Neural progenitor cell (in vitro differentiated cells): ENCODE measurements at regions not wholly inside any gene's neighbourhood (a gene's known extent, or its start where the extent isn't known, plus 50 kb on each side); places are given as distances from the start of the nearest gene placed in this dataset.

Experiments
- DNase-seq: peaks from one replicate; pipeline ENCODE4 v3.0.0-alpha.2; 2016; ENCODE audit warnings: low spot score
- H2AFZ ChIP-seq: fragments of 200-600 bp; sonication (generic); replicated peaks from 2 replicates; pipeline ENCODE4 v1.6.1; 2016; ENCODE audit warnings: antibody characterized with exemption
- H3F3A ChIP-seq: fragments of 200-600 bp; sonication (generic); 2 replicates; pipeline ENCODE4 v1.6.1; 2016; ENCODE audit warnings: antibody characterized with exemption, low read depth
- H3K27ac ChIP-seq: fragments of 200-600 bp; sonication (generic); 2 replicates; pipeline ENCODE4 v1.5.1; 2016; ENCODE audit warnings: mild to moderate bottlenecking
- H3K27me3 ChIP-seq: fragments of 200-600 bp; sonication (generic); 2 replicates; pipeline ENCODE4 v1.6.1; 2016; ENCODE audit warnings: mild to moderate bottlenecking, moderate library complexity
- H3K36me3 ChIP-seq: fragments of 200-600 bp; sonication (generic); 2 replicates; pipeline ENCODE4 v1.5.1; 2016
- H3K4me1 ChIP-seq: fragments of 200-600 bp; sonication (generic); 2 replicates; pipeline ENCODE4 v1.6.1; 2016; ENCODE audit warnings: mixed run types
- H3K4me2 ChIP-seq: fragments of 200-600 bp; sonication (generic); 2 replicates; pipeline ENCODE4 v1.6.1; 2016
- H3K4me3 ChIP-seq: fragments of 200-600 bp; sonication (generic); 2 replicates; pipeline ENCODE4 v1.5.1; 2016
- H3K79me2 ChIP-seq: fragments of 200-600 bp; sonication (generic); 2 replicates; pipeline ENCODE4 v1.6.1; 2016; ENCODE audit warnings: low read depth
- H3K9ac ChIP-seq: fragments of 200-600 bp; sonication (generic); 2 replicates; pipeline ENCODE4 v1.6.1; 2016
- H3K9me3 ChIP-seq: fragments of 200-600 bp; sonication (generic); 2 replicates; pipeline ENCODE4 v1.5.1; 2016; ENCODE audit warnings: low read depth
- H4K20me1 ChIP-seq: fragments of 200-600 bp; sonication (generic); 2 replicates; pipeline ENCODE4 v1.6.1; 2016; ENCODE audit warnings: low read depth
- H3K27ac Mint-ChIP-seq: 3 replicates; pipeline ENCODE4 v1.8.0; 2021; ENCODE audit warnings: mixed read lengths
- H3K27me3 Mint-ChIP-seq: 2 replicates; pipeline ENCODE4 v1.8.0; 2022; ENCODE audit warnings: low read depth, mild to moderate bottlenecking, inconsistent platforms, moderate library complexity, mixed read lengths; ENCODE audit not compliant: insufficient read depth
- H3K36me3 Mint-ChIP-seq: 3 replicates; pipeline ENCODE4 v1.8.0; 2021; ENCODE audit warnings: mixed read lengths
- H3K4me1 Mint-ChIP-seq: 3 replicates; pipeline ENCODE4 v1.8.0; 2021; ENCODE audit warnings: mixed read lengths
- H3K4me3 Mint-ChIP-seq: 3 replicates; pipeline ENCODE4 v1.8.0; 2021; ENCODE audit warnings: mild to moderate bottlenecking, moderate library complexity, mixed read lengths
- H3K9me3 Mint-ChIP-seq: 3 replicates; pipeline ENCODE4 v1.8.0; 2020; ENCODE audit warnings: mixed read lengths
- CTCF ChIP-seq: fragments of 200-600 bp; sonication (generic); IDR thresholded peaks from 2 replicates; pipeline ENCODE4 v1.5.1; 2017; ENCODE audit warnings: antibody characterized with exemption, mild to moderate bottlenecking
- EZH2 ChIP-seq: fragments of 200-600 bp; sonication (generic); IDR thresholded peaks from 2 replicates; pipeline ENCODE4 v1.6.1; 2017; ENCODE audit warnings: antibody characterized with exemption, mild to moderate bottlenecking, moderate library complexity
- EZH2phosphoT487 ChIP-seq: fragments of 200-600 bp; sonication (generic); IDR thresholded peaks from 2 replicates; pipeline ENCODE4 v1.6.1; 2017; ENCODE audit warnings: antibody characterized with exemption

- H3K4me1 Mint-ChIP-seq: no peaks in the 10 kb centered on the region
- no peak overlapping the region for H3K4me3 Mint-ChIP-seq
- Histone ChIP-seq H3K36me3 (no peaks in the 10 kb centered on the region), H3K9ac (no peak overlapping the region), H3K9me3 (no peaks in the 10 kb centered on the region), H3K4me1 (no peaks in the 10 kb centered on the region), H3K79me2 (no peaks in the 10 kb centered on the region), H3K4me2 (no peak overlapping the region), H3K27me3 (no peaks in the 10 kb centered on the region), H4K20me1 (no peaks in the 10 kb centered on the region), H2AFZ (no peak overlapping the region), H3K27ac (no peak overlapping the region), H3K4me3 (no peak overlapping the region), H3F3A (no peaks in the 10 kb centered on the region)
- TF ChIP-seq EZH2phosphoT487 (no peak), CTCF (no peak), EZH2 (no peak)
- DNase-seq: no peak
- H3K27me3 Mint-ChIP-seq: no peaks in the 10 kb centered on the region
- no peak overlapping the region for H3K27ac Mint-ChIP-seq
- no peaks in the 10 kb centered on the region for H3K36me3 Mint-ChIP-seq
- H3K9me3 Mint-ChIP-seq: no peaks in the 10 kb centered on the region
Observed at GRCh38 chr3:111454551-111454950, 87.4 kb upstream of the CD96 start.

GRCh38 chr3:111465081-111465670 is 76.8 kb upstream of the CD96 start:
- no peak for TF ChIP-seq EZH2
- TF ChIP-seq CTCF: no peak
- TF ChIP-seq EZH2phosphoT487: no peak
- DNase-seq: no peak
- Histone ChIP-seq H3K9ac (no peak overlapping the region), H3K4me3 (no peak overlapping the region), H4K20me1 (no peaks in the 10 kb centered on the region), H2AFZ (no peak overlapping the region), H3K4me1 (no peaks in the 10 kb centered on the region), H3K36me3 (no peaks in the 10 kb centered on the region), H3K27me3 (no peaks in the 10 kb centered on the region), H3F3A (no peaks in the 10 kb centered on the region), H3K79me2 (no peaks in the 10 kb centered on the region), H3K4me2 (no peak overlapping the region), H3K27ac (no peak overlapping the region), H3K9me3 (no peaks in the 10 kb centered on the region)
- Mint-ChIP-seq H3K27ac (no peak overlapping the region), H3K36me3 (no peaks in the 10 kb centered on the region), H3K4me1 (no peaks in the 10 kb centered on the region), H3K9me3 (no peaks in the 10 kb centered on the region), H3K4me3 (no peak overlapping the region), H3K27me3 (no peaks in the 10 kb centered on the region)

GRCh38 chr3:111470032-111470431 is 72.0 kb upstream of the CD96 start:
- Histone ChIP-seq H3K79me2 (no peaks in the 10 kb centered on the region), H3K9ac (no peak overlapping the region), H3K4me3 (no peak overlapping the region), H3K9me3 (no peaks in the 10 kb centered on the region), H3K4me2 (no peak overlapping the region), H4K20me1 (no peaks in the 10 kb centered on the region), H2AFZ (no peak overlapping the region), H3K36me3 (no peaks in the 10 kb centered on the region), H3K27ac (no peak overlapping the region), H3K27me3 (no peaks in the 10 kb centered on the region), H3K4me1 (no peaks in the 10 kb centered on the region), H3F3A (no peaks in the 10 kb centered on the region)
- TF ChIP-seq EZH2: no peak
- TF ChIP-seq CTCF: no peak
- no peak for TF ChIP-seq EZH2phosphoT487
- no peak overlapping the region for H3K27ac Mint-ChIP-seq
- H3K9me3 Mint-ChIP-seq: no peaks in the 10 kb centered on the region
- H3K27me3 Mint-ChIP-seq: peaks cover 4% of the 10 kb centered on the region
- H3K36me3 Mint-ChIP-seq: no peaks in the 10 kb centered on the region
- H3K4me1 Mint-ChIP-seq: no peaks in the 10 kb centered on the region
- no peak overlapping the region for H3K4me3 Mint-ChIP-seq
- DNase-seq: no peak
